ENCODE measurements at regions not wholly inside any gene's neighbourhood (a gene's known extent, or its start where the extent isn't known, plus 50 kb on each side); places are given as distances from the start of the nearest gene placed in this dataset.

DNA sequence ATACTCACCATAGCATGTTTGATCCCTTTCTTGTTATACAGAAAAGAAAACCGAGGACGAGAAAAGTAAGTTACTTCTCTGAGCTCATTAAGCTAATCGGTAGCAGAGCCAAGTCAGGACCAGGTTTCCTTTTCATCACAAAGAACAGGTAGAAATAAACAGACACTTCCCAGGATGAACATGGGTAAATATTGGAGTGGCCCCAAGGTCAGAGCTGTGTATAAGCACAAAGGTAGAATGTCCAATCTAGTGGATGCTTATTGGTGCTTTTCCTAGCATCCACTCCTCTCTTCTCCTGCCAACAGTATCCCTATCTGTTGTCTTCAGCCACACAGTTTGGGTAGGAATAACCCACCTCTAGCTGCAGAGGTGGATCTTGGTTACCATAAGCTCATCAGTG, 52.8 kb upstream of the THUMPD3 start:
- no peaks in the 10 kb centered on the region for H3K9me3 ChIP-seq (ENCODE audit: low read depth, low read length)
- no peak overlapping the region for H3K4me3 ChIP-seq (ENCODE audit: insufficient read depth, low read length)
- no peak overlapping the region for H3K4me2 ChIP-seq (ENCODE audit: insufficient read depth, low read length)
- H3K27me3 ChIP-seq (ENCODE audit: insufficient read depth, low read length), result no peaks in the 10 kb centered on the region
- peaks cover 9% of the 10 kb centered on the region for H3K4me1 ChIP-seq (ENCODE audit: insufficient read depth, low read length)
- no peak overlapping the region for H2AFZ ChIP-seq (ENCODE audit: low read length)
- no peak overlapping the region for H3K27ac ChIP-seq (ENCODE audit: low read depth, low read length)
- no peak for TF ChIP-seq CTCF (IDR thresholded peaks at IDR 0.05; ENCODE audit: extremely low read depth, low read depth, low read length)
- no peaks in the 10 kb centered on the region for H4K20me1 ChIP-seq (ENCODE audit: insufficient read depth, low read length)
- H3K79me2 ChIP-seq (ENCODE audit: insufficient read depth, low read length), result no peaks in the 10 kb centered on the region
- no peaks in the 10 kb centered on the region for H3K36me3 ChIP-seq (ENCODE audit: insufficient read depth, low read length)
- DNase-seq (ENCODE audit: insufficient read length, low spot score, missing footprints), result no peak

DNA sequence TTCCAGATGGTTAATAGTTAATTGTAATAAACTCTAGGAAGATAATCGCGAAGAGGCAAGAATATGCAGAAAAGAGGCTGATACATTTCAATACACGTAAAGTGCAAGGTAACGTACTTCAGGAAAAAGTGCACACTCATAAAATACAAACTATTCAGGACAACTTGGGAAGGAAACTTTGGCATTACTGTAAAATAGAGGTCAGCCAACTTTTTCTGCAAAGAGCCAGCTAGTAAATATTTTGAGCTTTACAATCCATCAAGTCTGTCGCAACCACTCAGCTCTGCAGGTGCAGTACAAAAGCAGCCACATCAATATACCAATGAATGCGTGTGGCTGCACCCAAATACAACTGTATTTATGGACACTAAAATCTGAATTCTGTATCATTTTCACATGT, 51.6 kb upstream of the THUMPD3 start:
- no peaks in the 10 kb centered on the region for H3K79me2 ChIP-seq (ENCODE audit: insufficient read depth, low read length)
- no peaks in the 10 kb centered on the region for H4K20me1 ChIP-seq (ENCODE audit: insufficient read depth, low read length)
- peaks cover 9% of the 10 kb centered on the region for H3K4me1 ChIP-seq (ENCODE audit: insufficient read depth, low read length)
- TF ChIP-seq CTCF (IDR thresholded peaks at IDR 0.05; ENCODE audit: extremely low read depth, low read depth, low read length), result no peak
- H2AFZ ChIP-seq (ENCODE audit: low read length), result no peak overlapping the region
- no peaks in the 10 kb centered on the region for H3K36me3 ChIP-seq (ENCODE audit: insufficient read depth, low read length)
- H3K4me2 ChIP-seq (ENCODE audit: insufficient read depth, low read length), result no peak overlapping the region
- DNase-seq (ENCODE audit: insufficient read length, low spot score, missing footprints), result no peak
- no peak overlapping the region for H3K27ac ChIP-seq (ENCODE audit: low read depth, low read length)
- no peaks in the 10 kb centered on the region for H3K9me3 ChIP-seq (ENCODE audit: low read depth, low read length)
- no peak overlapping the region for H3K4me3 ChIP-seq (ENCODE audit: insufficient read depth, low read length)
- H3K27me3 ChIP-seq (ENCODE audit: insufficient read depth, low read length), result no peaks in the 10 kb centered on the region
